HFFc6 (cell line): ENCODE measurements at regions not wholly inside any gene's neighbourhood (a gene's known extent, or its start where the extent isn't known, plus 50 kb on each side); places are given as distances from the start of the nearest gene placed in this dataset.

ENCODE experiments used
- DNase-seq: peaks from one replicate; pipeline ENCODE4 v3.0.0-alpha.2; 2018
- H3K27ac Mint-ChIP-seq: 2 replicates; pipeline ENCODE4 v1.8.0; 2020; ENCODE audit warnings: mild to moderate bottlenecking, mixed read lengths
- H3K27me3 Mint-ChIP-seq: 2 replicates; pipeline ENCODE4 v1.8.0; 2021; ENCODE audit warnings: mild to moderate bottlenecking, moderate library complexity, mixed read lengths; ENCODE audit not compliant: insufficient read depth
- H3K36me3 Mint-ChIP-seq: 2 replicates; pipeline ENCODE4 v1.8.0; 2021; ENCODE audit warnings: low read depth, mixed read lengths
- H3K4me1 Mint-ChIP-seq: 2 replicates; pipeline ENCODE4 v1.8.0; 2020; ENCODE audit warnings: low read depth, mixed read lengths
- H3K4me3 Mint-ChIP-seq: 2 replicates; pipeline ENCODE4 v1.8.0; 2020; ENCODE audit warnings: mild to moderate bottlenecking, moderate library complexity, mixed read lengths
- H3K9me3 Mint-ChIP-seq: 2 replicates; pipeline ENCODE4 v1.8.0; 2020; ENCODE audit warnings: mild to moderate bottlenecking, mixed read lengths
- CTCF ChIP-seq: fragments of 200-600 bp; sonication (generic); IDR thresholded peaks from 2 replicates; pipeline ENCODE4 v1.5.0; 2021; ENCODE audit warnings: antibody characterized with exemption, mild to moderate bottlenecking

DNA sequence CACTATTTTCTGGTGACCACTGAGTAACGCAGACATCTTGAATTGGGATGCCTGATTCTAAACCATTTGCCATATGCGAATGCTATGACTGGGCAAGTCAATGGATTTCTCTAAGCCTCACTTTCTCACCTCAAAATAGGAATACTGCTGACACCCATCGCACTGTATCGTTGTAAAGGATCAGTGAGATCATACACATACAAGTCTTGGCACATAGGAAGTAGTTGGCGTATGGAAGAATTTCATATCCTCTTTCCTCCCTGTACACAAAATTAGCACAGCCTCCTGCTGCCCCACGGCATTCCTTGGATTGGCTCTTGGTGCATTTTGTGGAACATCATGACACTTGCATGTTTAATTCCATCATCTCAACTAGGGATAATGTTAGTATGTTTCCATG lies 366.9 kb downstream of the CMPK2 start:
- H3K4me1 Mint-ChIP-seq: no peaks in the 10 kb centered on the region
- peaks cover 19% of the 10 kb centered on the region for H3K9me3 Mint-ChIP-seq
- peaks cover 2% of the 10 kb centered on the region; the same call in 1 of the 2 replicates for H3K27me3 Mint-ChIP-seq
- no peaks in the 10 kb centered on the region for H3K36me3 Mint-ChIP-seq
- H3K27ac Mint-ChIP-seq: no peak overlapping the region
- TF ChIP-seq CTCF: no peak
- H3K4me3 Mint-ChIP-seq: no peak overlapping the region
- DNase-seq: no peak

GRCh38 chr2:6499691-6500090 lies 366.0 kb downstream of the CMPK2 start:
- Mint-ChIP-seq H3K27me3 (no peaks in the 10 kb centered on the region), H3K4me3 (no peak overlapping the region), H3K4me1 (no peaks in the 10 kb centered on the region), H3K36me3 (no peaks in the 10 kb centered on the region), H3K9me3 (peaks cover 13% of the 10 kb centered on the region), H3K27ac (no peak overlapping the region)
- TF ChIP-seq CTCF: no peak
- DNase-seq: no peak

DNA sequence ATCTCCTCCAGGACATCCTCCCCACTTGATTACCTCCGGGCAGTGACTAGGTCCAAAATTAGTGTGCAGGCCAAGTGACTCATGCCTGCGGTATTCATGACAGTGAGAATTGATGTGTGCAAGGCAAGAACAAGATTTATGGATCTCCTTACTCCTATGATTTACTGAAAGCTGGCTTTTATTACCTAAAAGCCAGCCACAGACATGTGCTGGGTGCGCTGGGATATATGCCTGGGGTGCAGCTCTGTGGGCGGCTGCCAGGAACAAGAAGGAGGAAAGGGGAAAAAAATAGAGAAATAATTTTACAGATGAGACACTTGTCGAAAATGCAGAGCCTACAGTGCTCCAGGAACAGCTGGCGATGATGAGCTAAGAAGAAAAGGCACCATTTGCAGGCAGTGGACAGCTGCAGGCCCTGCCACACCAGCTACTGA lies 359.3 kb downstream of the CMPK2 start:
- H3K9me3 Mint-ChIP-seq: no peaks in the 10 kb centered on the region; the same call in 1 of the 2 replicates
- H3K27me3 Mint-ChIP-seq: peaks cover 13% of the 10 kb centered on the region
- DNase-seq: peak; percentile 87
- no peaks in the 10 kb centered on the region for H3K36me3 Mint-ChIP-seq
- no peak overlapping the region for H3K27ac Mint-ChIP-seq
- H3K4me1 Mint-ChIP-seq: peaks cover 13% of the 10 kb centered on the region; the same call in 1 of the 2 replicates
- no peak for TF ChIP-seq CTCF
- H3K4me3 Mint-ChIP-seq: no peak overlapping the region; the same call in 1 of the 2 replicates

DNA sequence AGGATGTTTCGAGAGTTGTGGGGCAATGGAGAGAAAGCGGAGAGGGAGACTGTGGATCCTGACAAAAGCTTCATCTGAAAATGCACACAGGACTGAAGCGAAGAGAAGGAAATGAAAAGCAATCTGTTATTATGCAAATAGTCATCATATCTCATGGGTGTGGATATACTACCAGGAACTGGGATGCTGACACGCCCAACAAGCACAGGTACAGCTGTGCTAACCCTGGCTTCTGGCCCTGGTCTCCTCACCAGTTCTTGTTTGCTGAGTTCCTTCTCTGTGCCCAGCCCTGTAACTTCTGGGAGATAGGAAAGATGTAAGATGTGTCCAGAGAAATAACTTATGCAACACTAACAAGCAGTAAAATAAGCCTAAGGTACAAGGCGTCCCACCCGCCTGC lies 358.8 kb downstream of the CMPK2 start:
- no peak for TF ChIP-seq CTCF
- H3K4me1 Mint-ChIP-seq: peaks cover 13% of the 10 kb centered on the region; the same call in 1 of the 2 replicates
- no peaks in the 10 kb centered on the region for H3K36me3 Mint-ChIP-seq
- no peak overlapping the region for H3K27ac Mint-ChIP-seq
- H3K27me3 Mint-ChIP-seq: peaks cover 17% of the 10 kb centered on the region
- H3K9me3 Mint-ChIP-seq: no peaks in the 10 kb centered on the region; the same call in 1 of the 2 replicates
- no peak for DNase-seq
- no peak overlapping the region; the same call in 1 of the 2 replicates for H3K4me3 Mint-ChIP-seq

GRCh38 chr2:6510532-6510931 lies 355.2 kb downstream of the CMPK2 start:
- H3K4me1 Mint-ChIP-seq: peaks cover 13% of the 10 kb centered on the region; the same call in 1 of the 2 replicates
- no peaks in the 10 kb centered on the region for H3K36me3 Mint-ChIP-seq
- H3K27ac Mint-ChIP-seq: no peak overlapping the region

More at GRCh38 chr2:6510532-6510931, 355.2 kb downstream of the CMPK2 start:
- Mint-ChIP-seq H3K4me3 (no peak overlapping the region), H3K9me3 (peaks cover 4% of the 10 kb centered on the region; the same call in 1 of the 2 replicates), H3K27me3 (peaks cover 23% of the 10 kb centered on the region)
- no peak for DNase-seq
- no peak for TF ChIP-seq CTCF
